ENCODE measurements at regions not wholly inside any gene's neighbourhood (a gene's known extent, or its start where the extent isn't known, plus 50 kb on each side); places are given as distances from the start of the nearest gene placed in this dataset.
"Not testable (repeated sequence)": the region's sequence is repeated elsewhere in the genome, so short reads cannot be mapped to it uniquely, and the experiment has no call there.

DNA sequence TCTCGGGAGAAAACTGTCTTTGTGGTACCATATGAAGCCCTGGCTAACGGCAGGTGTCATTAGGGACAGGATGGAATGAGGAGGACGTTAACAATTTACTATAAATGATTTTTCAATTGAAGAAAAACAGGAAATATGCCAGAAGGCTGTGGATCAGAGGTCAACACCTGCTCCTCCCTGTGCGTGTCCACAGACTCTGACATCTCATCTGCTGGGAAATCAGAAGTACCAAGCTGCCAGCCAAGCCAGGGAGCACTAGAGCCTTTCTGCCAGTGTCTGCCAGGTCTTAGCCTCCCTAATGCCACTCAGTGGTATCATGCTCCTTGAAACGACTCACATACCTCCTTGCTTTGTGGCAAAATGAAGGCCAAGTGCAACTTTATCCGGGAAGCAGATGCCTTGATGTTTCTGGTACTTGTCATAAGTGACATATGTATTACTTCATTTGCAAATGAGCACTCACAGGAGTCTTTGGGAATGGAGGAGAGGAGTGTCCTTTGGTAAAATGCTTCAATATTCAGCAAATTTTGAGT is 541.1 kb downstream of the SATB2 start:
- no peak for DNase-seq (ENCODE audit: low read depth, low spot score)

DNA sequence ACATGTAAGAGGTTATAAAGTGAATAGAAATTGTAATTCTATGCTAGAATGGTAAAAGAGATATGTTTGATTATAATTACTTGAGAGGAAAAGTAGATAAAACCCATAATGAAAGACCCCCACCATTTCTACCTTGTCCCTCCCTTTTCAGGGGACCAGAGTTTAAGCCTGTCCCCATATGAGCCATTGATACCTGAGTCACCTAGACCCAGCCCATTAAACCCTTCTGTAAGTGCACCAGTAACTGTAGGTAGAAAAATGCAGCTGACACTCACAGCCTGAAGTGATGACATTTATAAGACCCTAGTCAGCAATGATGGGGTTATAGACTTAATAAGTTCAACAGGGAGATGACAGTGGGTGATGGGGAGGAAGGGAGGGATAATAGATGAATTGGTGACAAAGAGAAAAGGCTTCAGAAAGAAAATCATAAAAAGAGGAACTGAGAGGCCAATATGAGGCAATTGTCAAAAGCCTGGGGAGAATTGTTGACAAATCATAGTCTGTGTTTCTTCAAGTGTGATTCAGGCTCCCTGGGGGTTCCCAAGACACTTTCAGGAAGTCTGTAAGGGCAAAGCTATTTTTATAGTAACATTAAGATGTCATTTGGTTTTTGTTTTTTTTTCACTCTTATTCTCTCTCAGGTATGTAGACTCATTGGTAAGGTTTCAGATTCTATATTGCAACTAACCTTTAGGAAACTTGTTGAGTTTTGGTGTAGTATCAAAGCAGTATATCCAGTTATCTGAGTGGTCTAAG is 544.2 kb downstream of the SATB2 start:
- DNase-seq (ENCODE audit: low read depth, low spot score), result no peak

DNA sequence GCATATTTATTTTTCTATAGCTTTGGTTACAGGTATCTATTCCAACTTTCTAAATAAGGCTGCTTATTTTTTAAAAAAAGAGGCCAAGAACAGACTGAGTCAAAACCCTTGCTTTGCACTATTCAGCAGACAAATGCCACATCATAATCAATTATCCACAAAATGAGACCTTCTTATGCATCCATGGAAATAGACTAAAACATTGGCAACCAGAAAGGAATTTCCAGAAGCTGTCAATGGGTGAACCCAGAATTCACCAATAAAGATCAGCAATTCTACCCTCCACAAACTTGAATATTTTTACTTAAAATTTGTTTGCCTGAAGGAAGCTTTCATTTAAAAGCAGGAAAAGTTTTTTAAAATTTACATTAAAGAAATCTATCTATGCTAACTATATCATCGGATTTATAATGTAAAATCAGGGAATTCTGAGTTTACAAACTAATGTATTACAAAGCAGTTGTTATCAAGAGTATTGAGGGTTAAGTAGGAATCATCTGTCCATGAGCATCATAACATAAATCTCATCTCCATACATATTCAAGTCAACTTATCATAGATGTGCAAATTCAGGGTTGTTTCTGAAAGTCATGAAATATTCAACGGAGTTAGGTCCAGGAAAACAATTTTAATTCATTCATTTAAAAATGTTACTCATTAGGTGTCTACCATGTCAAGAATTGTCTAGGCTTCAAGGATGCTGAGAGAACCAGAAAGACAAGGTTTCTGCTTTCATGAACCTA is 548.0 kb downstream of the SATB2 start:
- no peak for DNase-seq (ENCODE audit: low read depth, low spot score)

DNA sequence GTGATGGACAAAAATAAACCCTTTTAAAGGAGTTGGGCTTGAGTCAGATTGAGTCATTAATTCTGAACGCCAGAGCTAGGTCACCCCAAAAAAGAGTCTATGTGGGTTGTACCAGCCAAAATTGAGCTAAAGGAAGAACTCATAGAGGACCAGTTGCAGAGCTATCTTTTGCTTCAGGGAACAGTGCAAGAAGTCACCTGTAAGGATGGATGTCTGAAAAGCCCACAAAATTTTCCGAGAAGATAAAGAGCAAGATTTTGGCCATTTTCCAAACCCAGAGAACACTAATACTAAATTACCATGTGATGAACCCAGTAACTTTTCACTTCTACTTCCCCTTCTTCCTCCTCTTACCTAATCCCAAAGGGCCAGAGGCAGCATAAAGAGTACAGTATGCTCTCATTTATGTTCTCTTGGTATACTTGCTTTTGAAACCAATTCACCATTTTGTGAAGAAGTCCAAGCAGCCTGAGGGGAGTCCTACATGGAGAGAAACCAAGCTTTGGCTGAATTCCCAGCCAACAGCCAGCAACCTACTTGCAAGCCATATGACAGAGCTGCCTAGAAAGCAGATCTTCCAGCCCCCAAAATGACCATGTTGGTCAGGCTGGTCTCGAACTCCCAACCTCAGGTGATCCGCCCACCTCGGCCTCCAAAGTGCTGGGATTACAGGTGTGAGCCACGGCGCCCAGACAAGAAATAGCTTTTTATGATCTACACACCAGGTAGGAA is 551.7 kb downstream of the SATB2 start:
- DNase-seq (ENCODE audit: low read depth, low spot score), result no peak

DNA sequence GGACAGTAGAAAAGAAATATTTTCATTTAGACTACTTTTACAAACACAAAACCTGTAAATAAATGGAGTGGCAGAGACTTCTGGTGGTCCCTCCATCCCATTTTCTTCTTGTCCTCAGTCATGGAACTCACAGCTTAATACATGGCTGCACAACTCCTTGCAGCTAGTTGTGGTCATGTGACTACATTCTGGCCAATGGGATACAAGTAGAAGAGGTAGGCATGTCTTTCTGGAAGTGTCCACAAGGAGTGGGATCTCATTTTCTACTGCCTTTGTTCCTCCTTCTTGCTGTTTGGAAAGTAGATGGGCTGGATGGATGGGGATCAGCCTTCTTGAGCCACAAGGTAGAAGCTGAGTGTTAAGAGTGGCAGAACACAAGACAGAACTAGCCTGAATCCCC is 555.8 kb downstream of the SATB2 start:
- no peak for DNase-seq (ENCODE audit: low read depth, low spot score)

DNA sequence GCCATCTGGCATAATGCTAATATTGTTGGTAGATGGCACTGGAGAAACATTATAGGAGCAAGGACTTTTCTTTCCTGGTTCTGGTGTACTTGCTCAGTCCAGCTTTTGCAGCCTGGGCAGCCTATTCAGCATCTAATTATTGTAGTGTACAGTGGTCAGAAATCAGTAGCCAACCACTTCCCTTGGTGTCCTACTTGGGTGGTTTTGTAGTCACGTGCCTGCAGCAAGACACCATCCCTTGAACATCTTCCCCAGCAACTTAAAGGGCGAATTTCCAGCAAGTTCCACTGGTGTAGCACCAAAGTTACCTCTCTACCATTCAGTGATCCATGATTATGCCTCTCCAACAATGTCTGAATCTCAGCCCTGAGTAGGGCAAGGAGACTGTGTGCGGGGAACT is 557.6 kb downstream of the SATB2 start:
- no peak for DNase-seq (ENCODE audit: low read depth, low spot score)

DNA sequence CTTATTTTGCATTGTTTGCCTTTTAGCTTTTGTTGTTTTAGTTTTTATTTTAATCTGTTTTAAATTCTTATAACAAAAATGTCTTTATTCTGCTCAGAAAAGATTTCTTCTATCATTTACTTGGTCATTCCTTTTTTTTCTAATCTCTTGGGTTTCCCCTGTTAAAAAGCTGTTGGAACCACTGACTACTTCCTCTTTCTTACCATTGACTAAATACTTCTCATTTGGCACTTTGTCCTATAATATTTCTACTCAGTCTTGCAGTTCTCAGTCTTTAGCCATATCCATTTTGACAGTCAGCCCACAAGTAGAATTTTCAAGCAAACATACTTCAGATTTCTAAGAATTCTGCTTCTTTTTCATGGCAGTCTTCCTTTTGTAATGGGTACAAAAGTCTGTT is 567.2 kb downstream of the SATB2 start:
- no peak for DNase-seq (ENCODE audit: low read depth, low spot score)

DNA sequence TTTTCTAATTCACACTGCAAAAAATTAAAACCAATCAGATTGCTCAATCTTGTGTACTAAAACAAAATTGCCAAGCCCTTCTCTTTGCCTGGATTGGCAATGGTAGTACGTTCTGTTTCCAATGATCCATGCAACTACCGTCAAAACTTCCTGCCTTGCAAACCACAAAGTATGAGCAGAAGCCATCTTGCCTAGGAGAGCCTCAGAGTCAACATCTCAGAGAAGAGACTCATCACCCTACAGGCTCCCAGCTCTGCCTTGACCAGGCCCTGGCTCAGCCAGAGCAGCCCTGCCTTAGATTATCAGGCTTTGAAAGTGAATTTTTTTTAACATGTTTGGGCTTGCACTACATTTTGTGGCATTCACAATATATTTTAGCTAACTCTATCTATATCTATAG is 574.1 kb downstream of the SATB2 start:
- DNase-seq (ENCODE audit: low read depth, low spot score), result no peak

DNA sequence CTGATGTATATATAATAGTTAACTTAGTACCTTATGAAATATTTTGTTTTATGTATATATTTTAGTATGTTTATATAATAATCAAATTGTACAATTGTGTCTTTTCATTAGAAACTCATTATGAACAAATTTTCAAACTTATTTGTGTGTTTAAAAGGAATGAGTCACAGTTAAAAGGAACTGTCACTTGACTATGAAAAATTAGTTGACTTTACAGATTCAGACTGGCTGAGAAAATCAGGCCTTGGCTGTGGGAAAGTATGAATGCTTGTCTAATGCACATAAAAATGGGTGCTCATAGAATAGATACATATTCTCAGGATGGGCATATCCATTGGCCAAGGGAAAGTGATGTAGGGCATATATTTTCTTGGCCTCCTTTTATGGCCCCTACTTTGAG is 576.8 kb downstream of the SATB2 start:
- no peak for DNase-seq (ENCODE audit: low read depth, low spot score)

DNA sequence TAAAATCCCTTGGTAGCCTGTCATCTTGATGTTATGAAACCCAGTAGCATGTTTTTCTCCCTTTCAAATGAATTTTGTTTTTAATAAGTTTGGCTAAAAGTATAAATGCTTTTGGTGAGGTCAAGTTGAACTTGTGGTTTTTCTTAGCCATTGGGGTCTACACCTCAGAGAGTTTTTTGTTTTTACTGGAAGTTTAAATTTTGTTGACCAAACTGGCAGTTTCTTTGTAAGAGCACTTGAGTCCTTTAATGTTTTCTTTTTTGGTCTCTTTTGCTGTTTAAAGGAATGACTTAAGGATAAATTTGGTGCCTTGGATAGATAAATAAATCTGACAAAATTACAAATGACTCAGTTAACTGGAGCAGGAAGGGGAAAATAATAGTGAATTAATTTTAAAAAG is 577.3 kb downstream of the SATB2 start:
- no peak for DNase-seq (ENCODE audit: low read depth, low spot score)

DNA sequence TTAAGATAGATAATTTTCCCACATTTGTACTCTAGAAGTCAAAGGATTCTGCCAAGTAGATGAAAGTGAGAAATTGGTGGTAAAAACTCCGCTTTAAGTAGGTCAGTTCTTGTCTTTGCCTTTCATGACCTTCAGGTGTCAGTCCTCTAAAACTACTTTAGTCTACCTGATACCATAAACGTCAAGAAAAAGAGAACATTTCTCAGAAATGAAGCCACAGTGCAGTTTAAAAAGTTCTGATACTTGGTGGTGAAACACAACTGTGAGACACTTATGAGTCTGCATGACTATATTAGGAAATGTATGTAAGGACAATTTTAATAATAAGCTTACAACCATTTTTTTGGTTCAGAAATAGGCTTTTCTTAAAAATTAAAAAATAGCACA is 583.3 kb downstream of the SATB2 start:
- DNase-seq (ENCODE audit: low read depth, low spot score), result no peak

DNA sequence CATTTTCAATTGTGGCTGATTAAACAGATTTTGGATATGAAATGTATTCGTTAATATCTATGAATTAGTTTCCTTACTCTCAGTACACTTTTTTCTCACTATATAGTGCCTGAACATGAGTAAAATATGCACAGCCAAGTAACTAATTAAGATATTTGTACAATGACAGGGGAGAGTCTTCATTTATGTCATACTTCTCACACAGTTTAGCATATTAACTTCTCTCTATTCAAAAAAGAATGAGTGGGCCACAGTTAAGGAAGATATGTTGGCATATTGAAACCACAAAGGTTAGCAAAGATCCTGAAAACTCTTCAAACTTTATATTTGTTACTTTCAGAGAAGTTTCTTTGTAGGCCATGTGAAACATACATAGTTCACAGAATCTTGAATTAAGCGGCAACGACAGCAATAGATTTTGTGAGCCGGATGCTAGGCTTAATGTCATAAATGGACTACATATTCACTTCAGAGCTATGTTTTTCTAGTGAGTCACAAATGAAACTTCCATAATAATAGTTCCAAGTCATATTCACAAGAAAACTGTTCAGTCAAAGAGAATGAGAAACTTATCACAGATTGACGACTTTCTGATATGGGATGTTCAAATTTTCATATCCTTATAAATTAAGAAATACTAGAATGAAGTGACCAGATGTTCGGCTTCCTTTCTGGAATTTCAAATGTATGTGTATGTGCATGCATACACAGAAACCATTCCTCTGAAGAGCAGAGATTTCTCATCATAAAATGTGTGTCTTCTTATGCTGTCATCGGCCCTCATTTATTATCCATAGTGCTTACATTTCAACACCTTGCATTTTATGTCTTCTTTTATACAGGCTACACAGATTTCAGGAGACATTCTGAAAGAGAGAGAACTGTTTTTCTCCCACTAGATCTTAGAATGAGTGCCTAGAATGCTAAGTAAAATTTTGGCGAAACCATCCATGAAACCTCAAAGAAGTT is 584.0 kb downstream of the SATB2 start:
- DNase-seq (ENCODE audit: low read depth, low spot score), result no peak

DNA sequence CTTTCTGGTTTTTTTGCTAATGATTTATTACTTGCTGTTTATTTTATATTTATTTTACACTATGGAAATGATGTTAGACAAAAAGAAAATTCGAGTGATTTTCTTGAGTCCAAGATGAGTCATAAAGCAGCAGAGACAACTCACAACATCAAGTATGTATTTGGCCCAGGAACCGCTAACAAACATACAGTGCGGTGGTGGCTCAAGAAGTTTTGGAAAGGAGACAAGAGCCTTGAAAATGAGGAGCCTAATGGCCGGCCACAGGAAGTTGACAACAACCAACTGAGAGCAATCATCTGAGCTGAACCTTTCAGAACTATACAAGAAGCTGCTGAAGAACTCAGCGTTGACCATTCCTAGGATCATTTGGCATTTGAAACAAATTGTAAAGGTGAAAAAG is 594.1 kb downstream of the SATB2 start:
- DNase-seq (ENCODE audit: low read depth, low spot score), result no peak

DNA sequence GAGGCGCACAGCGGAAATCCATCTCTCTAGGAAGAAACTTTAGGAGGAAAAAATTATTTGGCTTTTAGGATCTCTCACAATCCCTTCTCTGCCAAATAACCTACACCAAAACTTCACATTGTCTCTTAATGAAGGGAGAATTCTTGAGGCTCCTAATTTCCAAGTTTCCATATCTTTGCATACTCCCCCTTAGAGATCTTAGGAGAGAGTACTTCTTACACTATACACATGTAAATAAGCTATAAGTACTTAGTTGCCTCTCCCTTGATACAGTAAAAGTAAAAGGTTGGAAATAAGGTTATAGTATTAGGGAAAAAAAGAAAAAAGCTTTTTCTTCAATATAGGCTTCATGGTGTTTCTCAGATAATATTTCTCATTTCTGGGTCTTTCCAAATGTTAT is 596.7 kb downstream of the SATB2 start:
- DNase-seq (ENCODE audit: low read depth, low spot score), result no peak

DNA sequence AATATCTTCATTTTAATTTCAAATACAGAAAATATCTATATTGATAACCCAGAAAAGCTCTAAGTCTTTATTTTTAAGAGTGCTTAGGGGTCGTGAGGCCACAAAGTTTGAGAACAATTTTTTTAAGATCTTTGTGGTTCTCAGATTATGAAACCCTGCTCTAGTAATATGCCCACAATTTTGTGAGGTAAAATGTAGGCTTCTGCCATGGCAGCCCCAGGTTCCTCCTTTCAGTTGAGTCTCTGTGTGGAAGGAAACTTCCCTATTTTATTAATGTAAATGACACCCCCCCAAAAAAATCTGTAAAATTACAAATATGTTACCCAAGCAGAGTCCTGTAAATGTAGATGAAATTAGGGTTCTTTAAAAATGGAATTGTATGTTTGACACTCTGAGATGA is 600.5 kb downstream of the SATB2 start:
- DNase-seq (ENCODE audit: low read depth, low spot score), result no peak

DNA sequence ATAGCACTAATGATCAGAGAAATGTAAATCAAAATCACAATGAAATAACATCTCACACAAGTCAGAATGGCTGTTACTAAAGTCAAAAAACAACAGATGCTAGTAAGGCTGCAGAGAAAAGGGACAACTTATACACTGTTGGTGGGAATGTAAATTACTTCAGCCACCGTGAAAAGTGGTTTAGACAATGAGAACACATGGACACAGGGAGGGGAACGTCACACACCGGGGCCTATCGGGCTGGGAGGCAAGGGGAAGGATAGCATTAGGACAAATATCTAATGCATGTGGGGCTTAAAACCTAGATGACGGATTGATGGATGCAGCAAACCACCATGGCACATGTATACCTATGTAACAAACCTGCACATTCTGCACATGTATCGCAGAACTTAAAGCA is 602.0 kb downstream of the SATB2 start:
- DNase-seq (ENCODE audit: low read depth, low spot score), result not testable (repeated sequence)

DNA sequence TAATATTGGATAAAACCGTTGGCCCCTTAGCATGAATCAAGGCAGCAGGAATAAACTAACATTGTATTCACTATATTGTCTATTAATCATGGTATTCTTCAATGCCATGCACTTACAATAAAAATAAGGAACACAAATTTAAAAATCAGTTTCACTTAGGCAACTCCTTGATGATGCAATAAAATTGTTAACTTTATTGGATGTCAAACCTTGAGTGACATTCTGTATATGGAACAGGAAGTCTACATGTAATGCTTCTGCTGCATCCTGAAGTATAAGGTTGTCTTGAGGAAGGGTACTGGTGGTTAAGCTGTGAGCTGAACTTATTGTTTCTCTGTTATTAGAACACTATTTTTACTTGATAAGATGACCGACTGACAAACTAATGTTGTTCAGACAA is 605.5 kb downstream of the SATB2 start:
- DNase-seq (ENCODE audit: low read depth, low spot score), result no peak

DNA sequence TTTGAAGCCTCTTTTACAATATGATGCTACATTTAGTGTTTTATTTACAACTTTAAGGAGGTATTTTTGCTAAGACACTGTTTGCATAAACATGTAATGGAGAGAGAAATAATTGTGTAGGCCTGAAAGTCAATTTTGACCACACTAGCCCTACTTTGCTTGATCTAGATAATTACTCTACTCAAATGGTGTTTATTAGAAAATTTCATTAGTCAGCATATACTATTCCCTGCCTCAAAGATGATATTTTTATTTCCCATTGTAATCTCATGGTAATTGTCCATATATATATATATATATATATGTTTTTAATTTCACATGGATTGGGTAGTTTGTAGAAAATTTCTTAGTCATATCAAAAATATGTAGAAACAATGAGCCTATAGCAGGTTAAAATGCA is 632.2 kb downstream of the SATB2 start:
- DNase-seq (ENCODE audit: low read depth, low spot score), result no peak

DNA sequence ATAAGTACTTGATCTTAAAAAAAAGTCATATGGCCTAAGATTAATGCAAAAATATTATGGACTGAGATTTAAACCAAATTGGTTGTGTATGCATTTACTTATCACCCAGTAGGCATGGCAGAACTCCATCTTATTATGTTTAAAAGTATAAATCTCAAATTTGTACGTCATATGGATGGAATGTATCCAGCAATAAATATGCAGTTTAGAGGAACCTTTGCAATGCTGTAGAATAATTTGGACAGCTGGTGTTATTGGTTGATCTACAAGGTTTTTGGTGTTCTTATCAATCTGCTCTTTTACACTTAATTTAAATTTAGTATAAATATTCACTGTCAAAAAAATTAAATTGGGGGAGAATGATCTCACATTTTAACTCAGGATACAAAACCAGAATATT is 640.2 kb downstream of the SATB2 start:
- no peak for DNase-seq (ENCODE audit: low read depth, low spot score)

DNA sequence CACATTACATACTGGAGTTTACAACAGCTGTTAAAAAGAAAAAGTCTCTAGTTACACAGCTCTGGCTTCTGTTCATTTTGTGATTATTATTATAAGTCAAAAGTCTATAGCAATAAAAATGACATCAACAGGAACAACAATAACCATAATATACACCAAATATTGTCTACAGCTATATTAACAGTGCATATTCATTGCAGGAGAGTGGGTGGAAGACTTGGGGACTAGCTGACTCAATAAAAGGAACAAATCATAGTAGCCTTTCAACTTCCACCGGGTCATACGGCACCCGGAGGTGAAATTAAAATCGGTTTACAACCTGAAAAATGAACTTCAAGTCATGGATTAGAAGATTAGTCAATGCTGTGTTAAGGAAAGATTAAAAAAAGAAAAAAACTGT is 642.1 kb downstream of the SATB2 start:
- no peak for DNase-seq (ENCODE audit: low read depth, low spot score)

DNA sequence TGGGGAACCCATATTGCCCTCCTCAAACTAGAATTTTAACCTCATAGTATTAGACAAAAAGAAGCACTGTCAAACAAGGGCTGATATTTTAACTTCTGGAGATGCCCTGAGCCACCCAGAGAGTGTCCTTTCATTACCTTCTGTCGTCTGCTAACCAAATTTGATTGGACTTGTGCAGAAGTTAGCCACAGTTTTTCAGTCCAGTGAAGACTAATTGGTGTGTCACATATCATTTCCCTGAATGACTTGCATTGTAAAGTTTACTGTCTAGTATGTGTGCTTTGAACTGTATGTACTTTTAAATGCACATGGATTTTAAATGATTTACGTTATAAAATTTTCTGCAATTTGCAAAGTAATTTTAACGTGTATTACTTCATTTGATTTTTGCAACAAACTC is 646.5 kb downstream of the SATB2 start:
- no peak for DNase-seq (ENCODE audit: low read depth, low spot score)

Measured in iPS DF 19.7 (cell line).